D721Med (cell line): ENCODE measurements at regions not wholly inside any gene's neighbourhood (a gene's known extent, or its start where the extent isn't known, plus 50 kb on each side); places are given as distances from the start of the nearest gene placed in this dataset.
A peak's percentile ranks its signal among the peaks of the same experiment; 100 is the strongest.

Experiments
- DNase-seq: peaks from one replicate; pipeline ENCODE4 v3.0.0; 2011; ENCODE audit warnings: low spot score; ENCODE audit not compliant: insufficient read length
- FAIRE-seq: peaks from 2 replicates; lab custom pipeline; 2011; peaks lifted over from hg19 to GRCh38; lab: Jason Lieb, UNC
- TF ChIP-seq, protein P1 (sequence below): IDR thresholded peaks from 2 replicates; pipeline ENCODE4 v1.5.1; 2012; ENCODE audit warnings: mild to moderate bottlenecking, control low read depth; ENCODE audit not compliant: insufficient read depth; ENCODE audit errors: missing control alignments

DNA sequence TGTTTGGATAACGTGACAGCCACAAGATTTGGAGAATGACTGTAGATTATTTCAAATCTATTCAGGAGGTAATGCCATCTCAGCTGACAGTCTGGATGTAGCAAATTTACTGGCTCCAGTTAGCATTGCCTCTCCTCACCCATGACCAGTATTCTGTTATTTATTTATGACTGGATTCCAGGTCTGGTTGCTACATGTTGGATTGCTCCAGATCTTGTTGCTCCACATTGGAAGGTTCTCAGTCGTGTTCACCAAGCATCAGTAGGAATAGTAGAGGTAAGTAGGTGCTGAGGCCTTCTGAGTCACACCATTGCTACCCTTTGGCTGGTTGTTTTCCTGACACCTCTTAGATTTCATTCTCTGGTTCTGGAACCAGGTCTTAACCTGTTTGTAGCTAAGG, 69.5 kb upstream of the ELOVL5 start:
- DNase-seq, result no peak
- TF ChIP-seq, protein P1, sequence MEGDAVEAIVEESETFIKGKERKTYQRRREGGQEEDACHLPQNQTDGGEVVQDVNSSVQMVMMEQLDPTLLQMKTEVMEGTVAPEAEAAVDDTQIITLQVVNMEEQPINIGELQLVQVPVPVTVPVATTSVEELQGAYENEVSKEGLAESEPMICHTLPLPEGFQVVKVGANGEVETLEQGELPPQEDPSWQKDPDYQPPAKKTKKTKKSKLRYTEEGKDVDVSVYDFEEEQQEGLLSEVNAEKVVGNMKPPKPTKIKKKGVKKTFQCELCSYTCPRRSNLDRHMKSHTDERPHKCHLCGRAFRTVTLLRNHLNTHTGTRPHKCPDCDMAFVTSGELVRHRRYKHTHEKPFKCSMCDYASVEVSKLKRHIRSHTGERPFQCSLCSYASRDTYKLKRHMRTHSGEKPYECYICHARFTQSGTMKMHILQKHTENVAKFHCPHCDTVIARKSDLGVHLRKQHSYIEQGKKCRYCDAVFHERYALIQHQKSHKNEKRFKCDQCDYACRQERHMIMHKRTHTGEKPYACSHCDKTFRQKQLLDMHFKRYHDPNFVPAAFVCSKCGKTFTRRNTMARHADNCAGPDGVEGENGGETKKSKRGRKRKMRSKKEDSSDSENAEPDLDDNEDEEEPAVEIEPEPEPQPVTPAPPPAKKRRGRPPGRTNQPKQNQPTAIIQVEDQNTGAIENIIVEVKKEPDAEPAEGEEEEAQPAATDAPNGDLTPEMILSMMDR, result no peak
- FAIRE-seq, result no peak

DNA sequence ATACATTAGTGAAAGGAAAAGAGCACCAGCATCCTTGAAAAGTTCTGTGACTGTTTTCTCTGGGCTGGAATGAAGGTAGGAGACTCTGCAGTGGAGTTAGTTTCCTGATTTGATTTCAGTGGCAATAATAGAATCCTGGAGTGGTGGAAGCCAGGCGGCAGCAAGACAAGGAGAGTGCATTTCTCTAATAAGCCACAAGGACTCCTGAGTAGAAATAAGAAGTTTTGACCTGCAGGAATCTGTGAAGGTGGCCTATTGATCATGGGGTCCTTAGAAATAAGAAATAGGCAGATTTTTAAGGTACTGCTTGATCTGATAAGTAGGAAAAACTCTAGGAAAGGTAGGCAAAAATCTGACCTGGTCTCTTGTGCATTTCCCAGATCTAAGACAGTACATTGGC, 68.4 kb upstream of the ELOVL5 start:
- DNase-seq (no peak), FAIRE-seq (no peak)
- TF ChIP-seq, protein P1, result no peak

DNA sequence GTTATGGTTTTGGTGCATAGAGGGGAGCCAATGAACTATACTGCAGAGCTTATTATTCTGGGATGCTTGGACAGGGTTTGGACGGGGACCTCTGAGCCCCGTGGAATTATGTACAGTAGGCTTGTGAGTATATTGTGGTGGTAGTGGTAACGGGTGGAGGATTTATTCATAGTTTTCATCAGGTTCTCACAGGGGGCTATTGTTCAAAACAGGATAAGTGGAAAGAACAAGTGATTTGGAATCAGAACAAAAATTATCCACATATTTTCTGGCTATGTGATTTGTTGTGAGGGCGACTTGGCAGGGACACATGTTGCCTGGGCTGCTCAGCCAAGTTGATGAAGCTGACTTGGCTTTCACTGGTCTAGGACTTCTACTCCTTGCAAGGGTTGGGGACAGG, 64.6 kb upstream of the ELOVL5 start:
- FAIRE-seq (no peak), DNase-seq (no peak)
- TF ChIP-seq, protein P1, result no peak

DNA sequence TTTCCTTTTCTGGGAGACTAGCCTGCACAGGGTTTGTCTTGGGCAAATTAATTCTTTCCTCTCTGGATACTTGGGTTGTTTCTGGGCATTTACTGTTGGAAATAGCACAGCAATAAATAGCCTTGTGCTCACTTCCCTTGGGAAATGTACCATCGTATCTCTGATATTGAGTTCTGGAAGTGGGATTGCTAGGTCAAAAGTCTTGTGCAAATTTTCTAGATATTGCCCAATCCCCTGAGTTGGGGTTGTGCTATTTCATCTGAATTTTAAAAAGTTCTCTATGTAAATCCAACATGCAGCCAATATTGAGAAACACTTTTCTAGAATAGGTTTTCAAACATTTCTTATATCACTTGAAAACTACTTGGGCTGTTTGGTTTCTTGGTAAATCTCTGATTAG, 64.0 kb upstream of the ELOVL5 start:
- FAIRE-seq (no peak), DNase-seq (no peak)

DNA sequence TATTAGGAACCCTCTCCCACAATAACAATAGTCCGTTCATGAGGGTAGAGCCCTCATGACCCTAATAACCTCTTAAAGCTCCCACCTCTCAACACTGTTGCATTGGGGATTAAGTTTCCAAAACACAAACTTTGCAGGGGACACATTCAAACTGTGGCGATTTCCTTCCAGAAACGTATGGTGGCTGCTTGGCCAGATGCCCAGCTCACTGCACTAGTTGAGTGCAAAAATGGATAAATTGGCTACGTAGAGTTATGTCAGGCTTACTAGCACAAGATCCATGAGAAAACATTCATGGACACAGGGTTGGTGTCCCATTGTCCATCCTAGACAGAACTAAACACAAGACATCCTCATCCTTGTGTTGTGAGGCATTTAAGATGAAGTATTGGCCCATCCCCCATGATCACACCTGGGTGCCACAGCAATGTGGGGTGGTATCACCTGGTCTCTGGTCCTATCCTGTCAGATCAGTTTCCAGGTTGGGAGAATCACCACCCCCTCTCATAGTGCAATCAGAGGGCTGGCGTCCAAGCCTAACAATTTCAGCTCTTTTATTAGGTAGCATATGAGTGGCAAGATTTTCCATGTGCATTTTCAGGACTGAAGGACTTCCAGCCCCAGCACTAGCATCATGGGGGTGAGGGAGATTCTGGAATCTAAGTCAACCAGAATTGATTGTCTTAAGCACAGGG, 63.4 kb upstream of the ELOVL5 start:
- TF ChIP-seq, protein P1, result no peak
- FAIRE-seq, result no peak
- no peak for DNase-seq

More for the DNA sequence above, 64.0 kb upstream of the ELOVL5 start:
- TF ChIP-seq, protein P1, result no peak

DNA sequence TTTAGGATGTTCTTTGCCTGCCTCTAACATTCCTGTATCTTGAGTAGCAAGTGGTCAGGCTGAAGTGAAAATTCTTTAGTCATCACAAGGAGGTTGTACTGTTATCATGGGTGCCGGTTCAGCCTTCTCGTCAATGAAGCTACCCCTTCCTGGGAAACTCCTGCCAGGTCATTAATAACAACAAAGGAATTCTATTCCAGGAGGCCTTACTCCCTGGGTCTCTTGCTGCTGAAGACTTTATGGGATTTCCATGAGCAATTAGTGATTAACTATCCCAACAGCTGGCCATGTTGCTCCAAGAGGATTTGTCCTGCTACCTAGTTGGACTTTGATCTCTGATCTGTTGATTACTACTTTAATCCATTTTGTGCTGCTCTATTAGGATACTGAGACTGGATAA, 62.7 kb upstream of the ELOVL5 start:
- no peak for DNase-seq
- FAIRE-seq, result no peak
- TF ChIP-seq, protein P1, result no peak

DNA sequence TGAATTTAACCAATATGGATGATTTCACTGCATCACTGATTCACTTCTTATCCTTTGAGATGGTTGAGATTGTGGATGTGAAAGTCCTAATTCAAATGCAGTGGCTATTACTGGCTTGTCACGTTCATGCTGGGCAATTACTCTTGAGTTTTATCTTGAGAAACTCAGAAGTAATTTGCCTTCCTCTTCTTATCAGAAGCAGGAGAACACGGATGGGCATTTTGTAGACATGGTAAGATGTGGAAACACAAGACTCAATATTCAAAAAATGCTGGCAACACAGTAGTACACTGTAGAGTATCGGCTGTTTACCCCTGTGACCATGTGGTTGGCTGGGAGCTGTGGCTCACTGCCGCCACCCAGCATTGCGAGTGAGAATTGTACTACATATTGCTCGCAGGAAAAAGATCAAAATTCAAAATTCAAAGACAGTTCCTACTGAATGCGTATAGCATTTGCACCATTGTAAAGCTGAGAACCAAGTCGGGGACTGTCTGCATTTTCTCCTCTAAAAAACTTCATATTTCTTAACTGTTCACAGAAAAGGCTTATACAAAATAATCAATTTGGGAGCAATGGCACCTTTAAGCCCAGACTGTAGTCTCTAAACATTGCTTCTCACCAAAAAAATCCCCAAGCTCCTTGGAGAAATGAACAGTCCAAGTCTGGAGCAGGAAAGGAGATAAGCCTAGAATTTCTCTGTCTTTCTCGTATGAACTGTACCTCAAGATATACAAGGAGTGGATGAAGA, 61.9 kb upstream of the ELOVL5 start:
- DNase-seq (no peak), FAIRE-seq (no peak)
- TF ChIP-seq, protein P1, result peak; percentile 42
